ENCODE measurements at regions not wholly inside any gene's neighbourhood (a gene's known extent, or its start where the extent isn't known, plus 50 kb on each side); places are given as distances from the start of the nearest gene placed in this dataset.

GRCh38 chr4:10758906-10759305 is 74.3 kb upstream of the CLNK start:
- Histone ChIP-seq H3K9me1 (ENCODE audit: insufficient read depth, low read length) (no peaks in the 10 kb centered on the region), H2BK120ac (ENCODE audit: low read depth, low read length) (no peak overlapping the region), H4K91ac (ENCODE audit: insufficient read depth, low read depth, low read length) (no peak overlapping the region), H3K18ac (ENCODE audit: low read depth, low read length) (no peak overlapping the region), H2BK15ac (ENCODE audit: low read depth, low read length) (no peak overlapping the region), H4K8ac (ENCODE audit: low read depth in 2 of 2, low read length in 2 of 2) (no peak overlapping the region), H3K56ac (ENCODE audit: extremely low read depth, insufficient read depth, low read length) (no peak overlapping the region), H4K20me1 (ENCODE audit: insufficient read depth, low read length) (no peaks in the 10 kb centered on the region; the same call in 1 of the 2 replicates), H4K5ac (ENCODE audit: low read depth, low read length) (no peak overlapping the region), H3K36me3 (ENCODE audit: control insufficient read depth, insufficient read depth, low read length) (no peaks in the 10 kb centered on the region), H3K4me3 (ENCODE audit: insufficient read depth, low read depth, low read length) (no peak overlapping the region), H2BK5ac (ENCODE audit: low read depth, low read length, poor library complexity, severe bottlenecking) (no peak overlapping the region), H3K9me3 (ENCODE audit: control insufficient read depth, insufficient read depth, low read length) (no peaks in the 10 kb centered on the region), H3K9ac (ENCODE audit: low read depth, low read length) (no peak overlapping the region), H3K79me1 (ENCODE audit: low read depth in 1 of 2, low read length in 2 of 2) (no peaks in the 10 kb centered on the region), H3K23ac (ENCODE audit: low read depth, low read length) (no peak overlapping the region), H2BK20ac (ENCODE audit: low read depth, low read length) (no peak overlapping the region), H3K27ac (ENCODE audit: insufficient read depth, low read length) (no peak overlapping the region), H3K4me2 (ENCODE audit: low read depth, low read length) (no peak overlapping the region), H2AK9ac (replicated peaks; ENCODE audit: low read depth, low read length, poor library complexity) (no peak overlapping the region), H3K4ac (ENCODE audit: low read depth, low read length) (no peak overlapping the region), H3K27me3 (ENCODE audit: control insufficient read depth, insufficient read depth, low read length) (peaks cover 3% of the 10 kb centered on the region; the same call in 1 of the 2 replicates), H3K14ac (replicated peaks; ENCODE audit: low read depth, low read length) (no peak overlapping the region), H2AFZ (replicated peaks; ENCODE audit: low read length, poor library complexity) (no peak overlapping the region), H3K4me1 (ENCODE audit: control insufficient read depth, insufficient read depth, low read length) (peaks cover 3% of the 10 kb centered on the region), H2AK5ac (ENCODE audit: low read depth, low read length) (no peak overlapping the region)
- no peak for ATAC-seq (ENCODE audit: low read depth)
- intact Hi-C loops (cut with micrococcal nuclease) (no loop called here), dilution Hi-C loops (cut with HindIII; ENCODE audit: low sequenced_read_pairs, unreplicated experiment) (no loop called here), in situ Hi-C loops (cut with MboI; ENCODE audit: low sequenced_read_pairs) (no loop called here)
- POLR2A ChIA-PET (ENCODE audit: unreplicated experiment) = no interaction called here
- CTCF ChIA-PET = no interaction called here
- no peak for DNase-seq
- TF ChIP-seq MAFK (IDR thresholded peaks at IDR 0.05; ENCODE audit: low read depth, low read length) (no peak), ELK1 (IDR thresholded peaks at IDR 0.05; ENCODE audit: borderline replicate concordance, low read depth, low read length) (no peak)
- BruUV-seq (replicated peaks) = no TSS peak

Data from IMR-90 (cell line).